ENCODE measurements at regions not wholly inside any gene's neighbourhood (a gene's known extent, or its start where the extent isn't known, plus 50 kb on each side); places are given as distances from the start of the nearest gene placed in this dataset.

DNA sequence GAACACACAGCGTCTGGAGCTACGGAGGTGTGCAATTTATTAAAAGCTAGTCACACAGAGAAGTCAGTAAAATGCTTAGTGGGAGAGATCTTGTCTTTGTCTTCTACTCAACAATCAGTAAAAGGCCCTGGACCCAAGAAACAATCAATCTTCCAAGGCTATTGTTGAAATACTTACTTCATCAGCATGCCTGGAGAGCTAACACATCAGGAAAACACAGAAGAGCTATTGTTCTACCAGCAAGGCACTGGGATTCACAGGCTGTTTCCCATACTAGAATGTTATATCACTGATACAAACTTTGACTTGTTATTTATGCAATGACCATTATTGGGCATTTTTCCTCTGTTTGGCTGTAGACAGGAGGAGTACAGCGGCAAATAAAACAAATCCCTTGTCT is 247.8 kb upstream of the ERCC4 start:
- H3K27ac ChIP-seq: no peak overlapping the region
- TF ChIP-seq, protein P1, sequence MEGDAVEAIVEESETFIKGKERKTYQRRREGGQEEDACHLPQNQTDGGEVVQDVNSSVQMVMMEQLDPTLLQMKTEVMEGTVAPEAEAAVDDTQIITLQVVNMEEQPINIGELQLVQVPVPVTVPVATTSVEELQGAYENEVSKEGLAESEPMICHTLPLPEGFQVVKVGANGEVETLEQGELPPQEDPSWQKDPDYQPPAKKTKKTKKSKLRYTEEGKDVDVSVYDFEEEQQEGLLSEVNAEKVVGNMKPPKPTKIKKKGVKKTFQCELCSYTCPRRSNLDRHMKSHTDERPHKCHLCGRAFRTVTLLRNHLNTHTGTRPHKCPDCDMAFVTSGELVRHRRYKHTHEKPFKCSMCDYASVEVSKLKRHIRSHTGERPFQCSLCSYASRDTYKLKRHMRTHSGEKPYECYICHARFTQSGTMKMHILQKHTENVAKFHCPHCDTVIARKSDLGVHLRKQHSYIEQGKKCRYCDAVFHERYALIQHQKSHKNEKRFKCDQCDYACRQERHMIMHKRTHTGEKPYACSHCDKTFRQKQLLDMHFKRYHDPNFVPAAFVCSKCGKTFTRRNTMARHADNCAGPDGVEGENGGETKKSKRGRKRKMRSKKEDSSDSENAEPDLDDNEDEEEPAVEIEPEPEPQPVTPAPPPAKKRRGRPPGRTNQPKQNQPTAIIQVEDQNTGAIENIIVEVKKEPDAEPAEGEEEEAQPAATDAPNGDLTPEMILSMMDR (conservative IDR thresholded peaks at IDR 0.05; ENCODE audit: low read depth): no peak
- CTCF ChIA-PET: no interaction called here
- POLR2A ChIA-PET (ENCODE audit: low non-redundant PET): no interaction called here
- no peak for DNase-seq (ENCODE audit: low spot score)

DNA sequence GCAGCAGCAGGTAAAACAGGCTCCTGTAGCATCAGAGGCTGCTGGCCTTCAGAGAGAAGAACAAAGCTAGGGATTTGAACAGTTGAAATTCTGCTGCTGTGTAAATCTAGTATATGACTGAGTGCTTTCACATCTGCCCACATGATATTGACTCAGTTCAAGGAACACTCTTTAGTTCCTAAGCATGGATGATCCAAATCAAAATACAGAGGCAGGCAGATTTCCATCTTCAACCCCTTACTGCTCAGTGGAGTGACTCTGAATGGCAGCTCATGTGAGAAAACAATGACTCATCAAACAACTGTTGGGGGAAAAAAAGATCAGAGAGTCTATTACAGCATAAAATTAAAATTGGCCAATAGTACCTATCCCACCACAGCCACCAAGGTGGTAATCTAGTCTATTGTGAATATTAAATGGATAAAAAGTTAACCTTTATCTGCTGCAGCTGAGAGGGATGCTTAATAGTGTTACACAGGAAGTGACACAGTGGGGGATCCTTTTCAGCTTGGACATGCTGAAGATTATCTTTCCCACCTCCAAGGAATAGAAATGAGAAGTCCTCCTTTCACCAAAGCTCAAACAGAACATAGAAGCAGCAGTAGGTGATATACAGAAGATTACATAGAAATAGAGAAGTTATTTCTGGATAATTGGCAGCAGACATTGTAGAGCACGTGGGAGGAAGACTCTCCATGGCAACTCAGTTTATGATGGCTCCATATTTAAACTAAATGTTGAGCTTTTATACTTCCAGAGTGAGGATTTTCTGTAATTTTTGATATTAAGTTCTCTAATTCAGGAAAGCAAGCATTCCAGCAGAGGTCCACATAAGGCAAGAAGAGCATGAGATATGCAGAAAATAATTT is 239.7 kb upstream of the ERCC4 start:
- ChIA-PET CTCF (no interaction called here), POLR2A (ENCODE audit: low non-redundant PET) (no interaction called here)
- no peak overlapping the region for H3K27ac ChIP-seq
- TF ChIP-seq, protein P1 (conservative IDR thresholded peaks at IDR 0.05; ENCODE audit: low read depth): no peak
- DNase-seq (ENCODE audit: low spot score): no peak

DNA sequence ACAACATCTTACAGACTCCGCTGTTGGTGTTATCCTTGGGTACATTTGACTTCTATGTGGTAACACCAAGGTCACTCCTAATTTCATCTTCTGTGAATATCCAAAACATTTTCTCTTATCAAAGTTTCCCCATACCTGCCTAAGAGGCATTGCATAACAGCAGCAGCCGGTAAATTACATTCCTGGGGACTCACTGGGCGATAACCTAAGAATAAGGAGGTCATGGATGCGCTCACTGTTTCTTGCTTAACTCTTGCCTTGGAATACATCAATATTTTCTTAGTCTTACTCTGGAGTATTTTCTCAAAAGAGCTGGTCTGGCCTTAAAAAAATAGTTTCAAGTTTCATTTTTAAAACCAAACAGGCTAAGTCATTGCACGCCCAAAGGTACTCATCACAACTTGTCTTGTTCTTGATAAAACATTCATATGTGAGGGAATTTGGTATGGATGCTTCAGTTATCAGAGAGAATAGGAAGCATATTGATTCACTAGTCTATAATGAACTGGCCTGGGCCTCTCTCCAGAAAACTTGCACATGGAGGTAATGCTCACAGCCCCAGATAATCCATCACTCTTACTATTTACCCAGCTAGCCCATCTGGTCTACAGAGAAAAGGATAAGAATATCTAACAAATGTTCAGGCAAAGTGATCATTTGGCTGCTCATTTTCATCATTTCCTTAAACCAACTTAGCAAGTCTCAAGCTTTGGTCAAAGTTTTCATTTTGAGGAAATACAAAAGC is 235.0 kb upstream of the ERCC4 start:
- H3K27ac ChIP-seq: no peak overlapping the region
- ChIA-PET CTCF (no interaction called here), POLR2A (ENCODE audit: low non-redundant PET) (no interaction called here)
- DNase-seq (ENCODE audit: low spot score): no peak
- TF ChIP-seq, protein P1 (conservative IDR thresholded peaks at IDR 0.05; ENCODE audit: low read depth): no peak

DNA sequence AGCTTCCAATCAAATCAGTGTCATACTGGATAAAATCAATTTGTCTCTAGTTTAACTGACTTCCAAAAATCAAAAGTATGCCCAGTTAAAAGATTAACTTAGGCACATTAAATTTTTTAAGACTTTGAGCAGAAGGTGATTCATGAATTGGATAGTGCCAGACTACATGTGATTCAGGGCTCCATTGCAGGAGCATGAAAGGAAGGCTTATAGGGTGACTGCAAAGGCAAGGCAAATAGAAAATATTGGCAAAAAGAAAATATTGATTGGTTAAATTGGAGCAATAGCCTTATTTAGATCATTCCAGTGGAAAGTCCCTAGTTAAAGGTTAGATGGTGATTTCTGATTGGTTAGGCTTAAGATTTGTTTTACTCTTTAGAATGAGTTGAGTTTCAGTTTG is 223.9 kb upstream of the ERCC4 start:
- CTCF ChIA-PET: no interaction called here
- POLR2A ChIA-PET (ENCODE audit: low non-redundant PET): no interaction called here
- H3K27ac ChIP-seq: no peak overlapping the region
- no peak for DNase-seq (ENCODE audit: low spot score)
- TF ChIP-seq, protein P1 (conservative IDR thresholded peaks at IDR 0.05; ENCODE audit: low read depth): no peak

DNA sequence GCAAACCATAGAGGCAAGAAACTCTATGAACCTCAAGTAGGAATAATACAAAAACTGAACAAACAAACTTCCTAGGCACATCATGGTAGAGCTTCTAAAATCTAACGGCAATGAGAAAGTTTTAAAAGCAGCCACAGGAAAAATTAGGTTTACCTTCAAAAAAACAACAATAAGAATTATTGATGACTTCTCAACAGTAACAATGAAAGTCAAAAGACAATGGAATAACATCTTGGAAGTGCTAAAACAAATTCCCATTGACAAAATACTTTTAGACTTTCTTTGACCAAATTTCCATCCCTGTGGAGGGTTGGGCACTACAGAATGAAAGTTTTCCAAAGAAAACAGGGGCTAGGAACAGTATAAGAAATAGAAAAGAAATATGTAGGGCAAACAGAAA is 222.9 kb upstream of the ERCC4 start:
- TF ChIP-seq, protein P1 (conservative IDR thresholded peaks at IDR 0.05; ENCODE audit: low read depth): no peak
- ChIA-PET POLR2A (ENCODE audit: low non-redundant PET) (no interaction called here), CTCF (no interaction called here)
- no peak overlapping the region for H3K27ac ChIP-seq
- DNase-seq (ENCODE audit: low spot score): no peak

DNA sequence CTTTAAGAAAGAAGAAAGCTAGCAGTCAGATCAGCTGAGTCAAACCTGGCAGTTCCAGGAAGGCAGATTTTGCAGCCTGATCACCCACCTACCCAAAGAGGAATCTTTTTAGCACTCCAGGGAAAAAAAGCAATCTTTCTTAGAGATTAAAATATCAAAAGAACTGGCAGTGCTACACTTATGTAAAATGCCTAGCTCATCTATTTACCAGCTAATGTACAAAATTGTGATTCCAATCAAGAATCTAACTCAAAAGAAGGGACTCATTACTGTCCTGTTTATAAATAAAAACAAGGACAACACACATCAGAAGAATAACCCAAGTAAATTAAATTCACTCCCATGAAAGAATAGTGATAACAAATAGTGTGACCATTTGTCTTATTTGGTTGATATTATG is 222.4 kb upstream of the ERCC4 start:
- ChIA-PET CTCF (no interaction called here), POLR2A (ENCODE audit: low non-redundant PET) (no interaction called here)
- TF ChIP-seq, protein P1 (conservative IDR thresholded peaks at IDR 0.05; ENCODE audit: low read depth): no peak
- H3K27ac ChIP-seq: no peak overlapping the region
- DNase-seq (ENCODE audit: low spot score): no peak
